Calu3 (cell line): ENCODE measurements at regions not wholly inside any gene's neighbourhood (a gene's known extent, or its start where the extent isn't known, plus 50 kb on each side); places are given as distances from the start of the nearest gene placed in this dataset.

Experiments
- BruUV-seq: library from RNA; stranded (reverse); fragments of 400-500 nt; replicated peaks from 2 replicates; lab custom pipeline; 2021; lab: Mats Ljungman, UMichigan
- CTCF ChIA-PET: fragments of 300-600 bp; sonication (Branson Sonifier 250); formaldehyde crosslinking; loops from one replicate; lab custom pipeline; 2022; ENCODE audit warnings: antibody characterized with exemption; lab: Charles Lee
- DNase-seq: peaks from one replicate; pipeline ENCODE4 v3.0.0; 2022
- H3K27ac Mint-ChIP-seq: one replicate; pipeline ENCODE4 v1.8.0; 2022; ENCODE audit warnings: mixed read lengths; ENCODE audit not compliant: unreplicated experiment
- H3K27me3 Mint-ChIP-seq: one replicate; pipeline ENCODE4 v1.8.0; 2022; ENCODE audit warnings: mixed read lengths; ENCODE audit not compliant: unreplicated experiment
- H3K36me3 Mint-ChIP-seq: one replicate; pipeline ENCODE4 v1.8.0; 2022; ENCODE audit warnings: mild to moderate bottlenecking, moderate library complexity, mixed read lengths; ENCODE audit not compliant: insufficient read depth, unreplicated experiment
- H3K4me1 Mint-ChIP-seq: one replicate; pipeline ENCODE4 v1.8.0; 2022; ENCODE audit warnings: mild to moderate bottlenecking, low read depth, mixed read lengths; ENCODE audit not compliant: unreplicated experiment
- H3K4me3 Mint-ChIP-seq: one replicate; pipeline ENCODE4 v1.8.0; 2022; ENCODE audit warnings: mild to moderate bottlenecking, low read depth, moderate library complexity, mixed read lengths; ENCODE audit not compliant: unreplicated experiment
- H3K9me3 Mint-ChIP-seq: one replicate; pipeline ENCODE4 v1.8.0; 2022; ENCODE audit warnings: low read depth, mixed read lengths; ENCODE audit not compliant: unreplicated experiment
- intact Hi-C: fragments of 100-400 bp; cut with micrococcal nuclease; formaldehyde crosslinking; loops from one replicate; pipeline ENCODE4 v1.10.0; 2022; ENCODE audit not compliant: unreplicated experiment
- TF ChIP-seq, protein P1 (sequence below): fragments of 200-600 bp; IDR thresholded peaks from one replicate; pipeline ENCODE4 v1.8.0; 2022; ENCODE audit warnings: antibody characterized with exemption; ENCODE audit not compliant: unreplicated experiment

DNA sequence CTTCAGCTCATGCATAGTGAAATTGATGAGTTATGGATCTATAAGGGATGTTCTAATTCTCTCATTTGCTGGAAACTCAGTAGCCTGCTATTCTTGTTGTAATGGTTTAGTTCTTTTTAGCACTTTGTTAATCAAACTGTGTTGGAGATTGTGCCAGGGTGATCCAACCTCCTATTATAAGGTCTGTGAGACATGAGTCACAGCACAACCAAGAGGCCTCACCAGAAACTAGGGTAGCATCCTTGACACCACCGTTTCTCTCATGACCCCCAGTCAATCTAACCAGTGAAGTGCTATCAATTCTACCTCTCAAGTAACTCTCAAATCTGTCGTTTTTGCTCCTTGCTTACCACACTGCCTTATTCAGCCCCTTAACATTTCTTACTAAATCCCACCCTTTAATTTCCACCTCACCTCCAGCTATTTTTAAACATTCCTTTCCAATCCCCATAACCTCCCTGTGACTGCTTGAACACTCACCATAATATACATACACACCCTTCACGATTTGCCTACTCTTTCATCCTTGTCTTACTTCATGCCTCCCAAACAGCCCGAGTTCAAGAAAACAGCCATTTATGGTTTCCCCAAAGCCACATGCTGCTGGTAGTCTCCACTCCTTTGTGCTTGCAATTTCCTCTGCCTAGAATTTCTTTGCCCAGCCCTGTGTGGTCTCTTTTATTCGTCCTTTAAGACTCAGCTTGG is 53.9 kb upstream of the NUDT4 start:
- H3K4me1 Mint-ChIP-seq, result peaks cover 35% of the 10 kb centered on the region
- no peaks in the 10 kb centered on the region for H3K9me3 Mint-ChIP-seq
- H3K36me3 Mint-ChIP-seq, result peaks cover 6% of the 10 kb centered on the region
- TF ChIP-seq, protein P1, sequence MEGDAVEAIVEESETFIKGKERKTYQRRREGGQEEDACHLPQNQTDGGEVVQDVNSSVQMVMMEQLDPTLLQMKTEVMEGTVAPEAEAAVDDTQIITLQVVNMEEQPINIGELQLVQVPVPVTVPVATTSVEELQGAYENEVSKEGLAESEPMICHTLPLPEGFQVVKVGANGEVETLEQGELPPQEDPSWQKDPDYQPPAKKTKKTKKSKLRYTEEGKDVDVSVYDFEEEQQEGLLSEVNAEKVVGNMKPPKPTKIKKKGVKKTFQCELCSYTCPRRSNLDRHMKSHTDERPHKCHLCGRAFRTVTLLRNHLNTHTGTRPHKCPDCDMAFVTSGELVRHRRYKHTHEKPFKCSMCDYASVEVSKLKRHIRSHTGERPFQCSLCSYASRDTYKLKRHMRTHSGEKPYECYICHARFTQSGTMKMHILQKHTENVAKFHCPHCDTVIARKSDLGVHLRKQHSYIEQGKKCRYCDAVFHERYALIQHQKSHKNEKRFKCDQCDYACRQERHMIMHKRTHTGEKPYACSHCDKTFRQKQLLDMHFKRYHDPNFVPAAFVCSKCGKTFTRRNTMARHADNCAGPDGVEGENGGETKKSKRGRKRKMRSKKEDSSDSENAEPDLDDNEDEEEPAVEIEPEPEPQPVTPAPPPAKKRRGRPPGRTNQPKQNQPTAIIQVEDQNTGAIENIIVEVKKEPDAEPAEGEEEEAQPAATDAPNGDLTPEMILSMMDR, result no peak
- CTCF ChIA-PET, result no interaction called here
- H3K4me3 Mint-ChIP-seq, result no peak overlapping the region
- intact Hi-C loops, result no loop called here
- no TSS peak for BruUV-seq
- no peak for DNase-seq
- no peaks in the 10 kb centered on the region for H3K27me3 Mint-ChIP-seq
- H3K27ac Mint-ChIP-seq, result no peak overlapping the region

DNA sequence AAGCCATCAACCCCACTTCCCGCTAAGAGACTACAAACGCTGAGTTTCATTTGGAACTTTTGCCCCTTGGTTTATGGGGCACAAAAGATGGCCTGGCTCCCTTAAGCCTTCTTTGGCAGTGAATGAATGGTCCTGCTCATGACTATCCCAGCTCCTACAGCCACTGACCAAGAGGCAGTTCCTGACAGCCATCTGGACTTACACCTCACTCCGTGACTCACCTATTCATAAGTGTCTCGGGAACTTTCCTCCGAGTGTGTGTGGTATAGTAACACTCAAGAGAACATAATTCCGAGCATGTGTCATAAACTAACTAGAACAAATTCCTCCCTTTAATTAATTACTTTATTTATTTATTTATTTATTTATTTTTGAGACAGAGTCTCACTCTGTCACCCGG is 51.9 kb upstream of the NUDT4 start:
- no peak for DNase-seq
- H3K4me1 Mint-ChIP-seq, result peaks cover 25% of the 10 kb centered on the region
- intact Hi-C loops, result no loop called here
- no peak overlapping the region for H3K27ac Mint-ChIP-seq
- CTCF ChIA-PET, result no interaction called here
- no peaks in the 10 kb centered on the region for H3K27me3 Mint-ChIP-seq
- TF ChIP-seq, protein P1, result no peak
- H3K36me3 Mint-ChIP-seq, result no peaks in the 10 kb centered on the region
- no peak overlapping the region for H3K4me3 Mint-ChIP-seq
- H3K9me3 Mint-ChIP-seq, result peaks cover 2% of the 10 kb centered on the region
- BruUV-seq, result no TSS peak
